ENCODE measurements at regions not wholly inside any gene's neighbourhood (a gene's known extent, or its start where the extent isn't known, plus 50 kb on each side); places are given as distances from the start of the nearest gene placed in this dataset.

- Histone ChIP-seq H3K9me3 (ENCODE audit: control insufficient read depth, insufficient read depth, low read depth, low read length) (no peaks in the 10 kb centered on the region), H3K4me2 (ENCODE audit: extremely low read depth, insufficient read depth, low read length) (no peak overlapping the region), H3K27me3 (ENCODE audit: control insufficient read depth, insufficient read depth, low read length) (no peaks in the 10 kb centered on the region), H3K79me2 (ENCODE audit: control insufficient read depth, insufficient read depth, low read length) (no peaks in the 10 kb centered on the region), H3K9ac (ENCODE audit: insufficient read depth, low read length) (no peak overlapping the region), H3K36me3 (ENCODE audit: control insufficient read depth, insufficient read depth, low read length) (no peaks in the 10 kb centered on the region), H3K4me1 (ENCODE audit: control insufficient read depth, extremely low read depth, insufficient read depth, low read length) (no peaks in the 10 kb centered on the region), H3K27ac (ENCODE audit: insufficient read depth, low read length) (no peak overlapping the region), H3K4me3 (replicated peaks in 1 of 4; ENCODE audit: control extremely low read depth in 1 of 4, insufficient read depth in 1 of 4, low read depth in 3 of 4, low read length in 4 of 4) (no peak overlapping the region), H4K20me1 (ENCODE audit: control insufficient read depth, extremely low read depth, insufficient read depth, low read length) (no peaks in the 10 kb centered on the region), H2AFZ (ENCODE audit: low read length) (no peak overlapping the region)
- DNase-seq (ENCODE audit: low read depth in 2 of 2): no peak
- no peak for TF ChIP-seq EZH2 (IDR thresholded peaks at IDR 0.05; ENCODE audit: low read length, missing control alignments)
- TF ChIP-seq CTCF (conservative IDR thresholded peaks at IDR 0.05 in 1 of 2, IDR thresholded peaks at IDR 0.05 in 1 of 2; ENCODE audit: low read depth in 1 of 2, low read length in 2 of 2): no peak
Measured at GRCh38 chr16:72384651-72385050, 212.7 kb upstream of the PMFBP1 start.

DNA sequence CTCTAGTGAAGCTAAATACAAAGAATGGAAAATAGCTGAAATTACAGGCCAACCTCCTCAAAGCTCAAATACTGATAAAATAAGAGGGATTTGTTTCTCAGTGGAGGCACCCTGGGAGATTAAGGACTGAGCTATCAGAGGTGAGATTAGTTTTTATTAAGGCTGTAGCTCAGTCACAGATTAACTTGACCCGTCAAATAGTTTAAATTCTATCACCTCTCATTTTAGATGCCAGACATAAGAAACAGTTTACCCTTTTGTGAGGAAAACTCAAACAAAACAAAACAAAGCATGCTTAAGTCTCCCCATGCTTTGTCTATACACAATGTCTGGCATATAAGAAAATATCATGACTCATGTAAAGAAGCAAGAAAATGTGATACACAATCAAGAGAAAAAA lies 208.3 kb upstream of the PMFBP1 start:
- Histone ChIP-seq H3K27me3 (ENCODE audit: control insufficient read depth, insufficient read depth, low read length) (no peaks in the 10 kb centered on the region), H3K9me3 (ENCODE audit: control insufficient read depth, insufficient read depth, low read depth, low read length) (no peaks in the 10 kb centered on the region), H3K4me3 (replicated peaks in 1 of 4; ENCODE audit: control extremely low read depth in 1 of 4, insufficient read depth in 1 of 4, low read depth in 3 of 4, low read length in 4 of 4) (no peak overlapping the region), H2AFZ (ENCODE audit: low read length) (no peak overlapping the region), H3K9ac (ENCODE audit: insufficient read depth, low read length) (no peak overlapping the region), H3K79me2 (ENCODE audit: control insufficient read depth, insufficient read depth, low read length) (no peaks in the 10 kb centered on the region), H3K27ac (ENCODE audit: insufficient read depth, low read length) (no peak overlapping the region), H4K20me1 (ENCODE audit: control insufficient read depth, extremely low read depth, insufficient read depth, low read length) (no peaks in the 10 kb centered on the region), H3K36me3 (ENCODE audit: control insufficient read depth, insufficient read depth, low read length) (no peaks in the 10 kb centered on the region), H3K4me1 (ENCODE audit: control insufficient read depth, extremely low read depth, insufficient read depth, low read length) (no peaks in the 10 kb centered on the region), H3K4me2 (ENCODE audit: extremely low read depth, insufficient read depth, low read length) (no peak overlapping the region)
- TF ChIP-seq CTCF (conservative IDR thresholded peaks at IDR 0.05 in 1 of 2, IDR thresholded peaks at IDR 0.05 in 1 of 2; ENCODE audit: low read depth in 1 of 2, low read length in 2 of 2) (no peak), EZH2 (IDR thresholded peaks at IDR 0.05; ENCODE audit: low read length, missing control alignments) (no peak)
- DNase-seq (ENCODE audit: low read depth in 2 of 2): no peak

DNA sequence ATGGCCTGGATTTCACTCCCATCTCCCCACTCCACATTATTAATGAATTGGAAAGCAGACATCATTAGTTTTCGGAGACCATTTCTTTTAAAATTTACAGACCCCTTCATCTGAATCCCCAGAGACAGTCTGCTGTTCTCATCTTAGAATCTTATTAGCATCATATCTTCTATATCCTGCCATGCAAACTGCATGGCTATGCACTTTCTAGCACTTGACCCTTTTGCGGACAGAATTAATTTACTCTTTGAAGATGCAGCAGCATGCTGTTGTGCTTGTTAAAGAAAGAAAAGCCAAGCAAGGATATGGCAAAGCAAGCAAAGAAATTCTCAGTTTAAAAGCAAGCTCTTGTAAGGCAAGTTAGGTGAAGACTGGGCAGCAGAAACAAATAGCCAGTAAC lies 201.2 kb upstream of the PMFBP1 start:
- Histone ChIP-seq H3K4me1 (ENCODE audit: control insufficient read depth, extremely low read depth, insufficient read depth, low read length) (no peaks in the 10 kb centered on the region), H4K20me1 (ENCODE audit: control insufficient read depth, extremely low read depth, insufficient read depth, low read length) (no peaks in the 10 kb centered on the region), H3K4me2 (ENCODE audit: extremely low read depth, insufficient read depth, low read length) (no peak overlapping the region), H3K27ac (ENCODE audit: insufficient read depth, low read length) (no peak overlapping the region), H3K27me3 (ENCODE audit: control insufficient read depth, insufficient read depth, low read length) (no peaks in the 10 kb centered on the region), H3K9me3 (ENCODE audit: control insufficient read depth, insufficient read depth, low read depth, low read length) (no peaks in the 10 kb centered on the region), H3K36me3 (ENCODE audit: control insufficient read depth, insufficient read depth, low read length) (no peaks in the 10 kb centered on the region), H3K4me3 (replicated peaks in 1 of 4; ENCODE audit: control extremely low read depth in 1 of 4, insufficient read depth in 1 of 4, low read depth in 3 of 4, low read length in 4 of 4) (no peak overlapping the region), H2AFZ (ENCODE audit: low read length) (no peak overlapping the region), H3K9ac (ENCODE audit: insufficient read depth, low read length) (no peak overlapping the region), H3K79me2 (ENCODE audit: control insufficient read depth, insufficient read depth, low read length) (no peaks in the 10 kb centered on the region)
- no peak for DNase-seq (ENCODE audit: low read depth in 2 of 2)
- TF ChIP-seq CTCF (conservative IDR thresholded peaks at IDR 0.05 in 1 of 2, IDR thresholded peaks at IDR 0.05 in 1 of 2; ENCODE audit: low read depth in 1 of 2, low read length in 2 of 2) (no peak), EZH2 (IDR thresholded peaks at IDR 0.05; ENCODE audit: low read length, missing control alignments) (no peak)

Data from fibroblast of lung (primary cell).